GM21390 (cell line): ENCODE measurements at regions not wholly inside any gene's neighbourhood (a gene's known extent, or its start where the extent isn't known, plus 50 kb on each side); places are given as distances from the start of the nearest gene placed in this dataset.
"Not testable (repeated sequence)": the region's sequence is repeated elsewhere in the genome, so short reads cannot be mapped to it uniquely, and the experiment has no call there.

Experiments used
- ATAC-seq: cut with Tn5 transposase; IDR thresholded peaks from one replicate; pipeline ENCODE4 v1.9.1; 2021; ENCODE audit not compliant: unreplicated experiment

GRCh38 chr2:15750822-15751329, 159.2 kb downstream of the DDX1 start:
- ATAC-seq, result no peak

- ATAC-seq, result no peak
These were observed 159.8 kb downstream of the DDX1 start for GRCh38 chr2:15751477-15751876.

DNA sequence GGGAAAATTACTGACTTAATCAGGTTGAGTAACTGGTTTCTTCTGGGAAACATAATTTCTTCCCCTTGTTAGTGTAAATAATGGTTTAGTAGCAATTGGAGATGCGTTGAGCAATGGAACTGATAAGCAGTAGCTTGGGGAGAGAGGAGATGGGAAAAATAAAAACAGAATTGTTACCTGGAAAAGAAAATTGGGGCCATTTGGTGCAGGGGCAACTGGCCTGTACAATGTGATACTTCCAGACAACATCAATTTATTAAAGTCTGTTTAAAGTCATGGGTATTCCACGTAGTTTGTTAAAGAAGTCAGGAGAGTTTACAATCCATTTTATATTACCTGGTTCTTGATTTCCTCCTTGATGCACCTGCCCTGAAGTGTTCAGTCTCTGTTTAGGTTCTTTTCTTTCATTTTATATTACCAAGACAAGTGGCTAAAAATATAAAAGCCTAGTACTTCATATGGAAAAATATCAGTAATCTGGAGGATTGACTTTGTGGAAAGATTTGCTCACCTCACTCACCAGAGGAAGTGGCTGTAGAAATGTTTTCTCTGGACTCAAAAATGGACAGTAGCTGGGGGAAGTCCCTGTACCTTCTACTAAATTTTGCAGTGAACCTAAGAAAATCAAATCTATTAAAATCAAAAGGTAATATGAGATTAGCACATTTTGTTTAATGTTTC, 161.0 kb downstream of the DDX1 start:
- no peak for ATAC-seq

GRCh38 chr2:15753233-15753798, 161.6 kb downstream of the DDX1 start:
- ATAC-seq, result no peak

DNA sequence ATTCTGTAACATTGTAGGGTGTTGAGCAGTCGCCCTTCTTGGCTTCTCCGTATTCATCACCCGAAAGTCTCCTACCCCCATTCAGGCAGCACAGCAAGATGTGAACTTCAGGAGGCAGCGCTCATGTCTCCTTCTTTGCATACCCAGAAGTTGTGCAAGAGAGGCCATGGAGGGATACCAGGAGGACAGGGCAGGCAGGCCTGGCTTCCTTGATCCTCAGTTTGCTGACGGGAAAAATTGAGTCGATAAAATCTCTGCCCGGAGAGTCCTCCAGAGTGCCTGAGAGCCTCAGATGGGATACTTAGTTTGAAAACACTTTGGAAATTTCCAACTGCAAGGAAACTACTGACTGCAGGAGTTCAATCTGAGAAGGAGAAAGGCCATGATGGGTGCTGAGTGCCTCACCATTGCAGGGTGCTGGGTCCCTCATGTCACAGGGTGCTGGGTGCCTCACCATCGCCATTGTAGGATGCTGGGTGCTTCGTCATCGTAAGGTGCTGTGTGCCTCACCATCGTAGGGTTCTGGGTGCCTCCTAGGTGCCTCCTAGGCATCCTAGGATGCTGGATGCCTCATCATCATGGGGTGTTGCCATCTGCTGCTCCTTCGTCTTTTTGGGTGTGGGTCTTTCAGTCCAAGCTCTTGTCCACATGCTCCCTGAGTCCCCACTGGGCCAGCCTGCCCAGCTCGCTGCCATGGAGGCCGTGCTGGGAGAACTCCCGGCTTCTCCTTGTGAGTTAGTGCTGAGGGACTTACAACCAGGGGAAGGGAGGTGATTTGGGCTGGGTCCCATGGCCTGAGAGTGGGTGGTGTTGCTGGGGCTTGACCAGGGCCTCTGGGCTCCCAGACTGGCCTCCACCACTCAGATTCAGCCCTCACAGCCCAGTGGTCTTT, 162.4 kb downstream of the DDX1 start:
- no peak for ATAC-seq

- no peak for ATAC-seq
These were observed 163.0 kb downstream of the DDX1 start for GRCh38 chr2:15754703-15755099.

DNA sequence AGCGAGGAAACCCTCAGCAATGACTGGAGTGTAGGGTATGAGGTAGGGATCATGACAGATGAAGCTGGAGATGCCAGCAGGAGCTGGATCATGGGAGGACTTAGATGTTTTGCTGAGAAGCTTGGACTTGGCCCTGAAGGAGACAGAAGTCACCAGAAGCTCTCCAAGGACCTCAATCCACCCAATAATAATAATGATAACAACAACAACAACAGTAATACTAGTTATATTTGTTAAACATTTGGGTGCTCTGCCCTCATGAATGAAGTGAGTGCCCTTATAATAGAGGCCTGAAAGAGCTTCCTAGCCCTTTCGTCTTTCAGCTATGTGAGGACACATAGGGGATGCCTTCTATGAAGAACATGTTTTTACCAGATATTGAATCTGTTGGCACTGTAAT, 163.9 kb downstream of the DDX1 start:
- ATAC-seq, result no peak

GRCh38 chr2:15756011-15756550, 164.4 kb downstream of the DDX1 start:
- no peak for ATAC-seq

GRCh38 chr2:15756882-15757819, 165.5 kb downstream of the DDX1 start:
- ATAC-seq, result no peak

- no peak for ATAC-seq
These were observed 166.3 kb downstream of the DDX1 start for GRCh38 chr2:15757820-15758586.

- ATAC-seq, result no peak
These were observed 167.2 kb downstream of the DDX1 start for GRCh38 chr2:15758848-15759247.

DNA sequence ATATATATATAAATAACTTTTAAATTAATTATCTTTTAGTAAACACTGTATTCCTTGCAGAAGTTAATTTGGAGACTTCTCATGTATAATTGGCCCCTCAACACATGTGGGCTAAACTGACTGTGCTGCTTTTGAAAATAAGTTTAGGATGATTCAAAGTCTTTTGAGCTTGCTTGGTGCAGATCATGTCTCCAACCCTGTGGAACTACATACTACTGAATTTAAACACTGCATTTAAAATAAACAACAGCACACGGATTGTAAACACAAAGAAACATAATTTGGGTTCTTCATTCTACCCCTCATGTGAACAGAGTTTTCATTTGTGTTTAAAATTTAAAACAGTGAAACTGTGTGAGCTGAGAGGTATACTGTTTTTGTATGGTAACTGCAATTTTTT, 167.7 kb downstream of the DDX1 start:
- ATAC-seq, result no peak

DNA sequence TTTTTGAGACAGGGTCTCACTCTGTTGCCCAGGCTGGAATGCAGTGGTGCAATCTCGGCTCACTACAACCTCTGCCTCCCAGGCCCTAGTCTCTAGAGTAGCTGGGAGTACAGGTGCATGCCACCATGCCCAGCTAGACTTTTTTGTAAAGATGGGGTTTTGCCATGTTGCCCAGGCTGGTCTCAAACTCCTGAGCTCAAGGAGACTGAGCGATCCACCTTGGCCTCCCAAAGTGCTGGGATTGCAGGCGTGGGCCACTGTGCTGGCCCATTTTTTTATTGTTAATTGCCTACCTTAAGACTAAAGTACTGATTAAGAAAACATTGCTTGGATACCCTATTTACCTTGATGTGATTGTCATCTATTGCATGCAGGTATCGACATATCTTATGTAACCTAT, 168.1 kb downstream of the DDX1 start:
- not testable (repeated sequence) for ATAC-seq

DNA sequence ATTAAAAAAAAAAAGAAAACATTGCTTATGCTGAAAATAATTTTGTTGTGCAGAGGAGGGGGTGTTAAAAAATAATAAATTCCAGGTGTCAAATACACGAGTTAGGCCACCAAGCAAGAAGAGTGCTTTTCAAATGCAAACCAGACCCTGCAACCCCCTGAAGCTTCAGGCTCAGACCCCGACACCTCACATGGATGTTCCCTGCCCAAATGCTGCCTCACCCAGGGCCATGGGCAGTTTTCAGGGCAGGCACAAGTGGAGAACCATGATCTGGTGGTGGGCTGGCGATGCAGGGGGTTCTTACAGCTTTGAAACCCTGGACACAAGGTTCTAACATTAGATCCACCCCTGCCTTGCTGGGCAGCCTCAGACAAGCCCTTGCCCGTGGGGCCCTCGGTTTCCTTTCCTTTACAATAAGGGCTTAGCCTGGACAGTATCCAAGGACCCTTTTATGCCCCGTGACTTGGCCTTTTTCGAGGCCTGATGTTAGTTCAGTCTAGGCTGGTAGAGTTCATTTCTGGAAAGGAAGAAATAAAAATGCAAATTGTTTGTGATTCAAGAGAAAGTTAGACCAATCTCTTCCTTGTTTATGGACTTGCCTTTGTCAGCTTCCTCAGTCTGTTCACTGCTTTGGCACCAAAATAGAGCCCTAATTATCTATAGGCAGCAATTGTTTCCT, 168.7 kb downstream of the DDX1 start:
- no peak for ATAC-seq

DNA sequence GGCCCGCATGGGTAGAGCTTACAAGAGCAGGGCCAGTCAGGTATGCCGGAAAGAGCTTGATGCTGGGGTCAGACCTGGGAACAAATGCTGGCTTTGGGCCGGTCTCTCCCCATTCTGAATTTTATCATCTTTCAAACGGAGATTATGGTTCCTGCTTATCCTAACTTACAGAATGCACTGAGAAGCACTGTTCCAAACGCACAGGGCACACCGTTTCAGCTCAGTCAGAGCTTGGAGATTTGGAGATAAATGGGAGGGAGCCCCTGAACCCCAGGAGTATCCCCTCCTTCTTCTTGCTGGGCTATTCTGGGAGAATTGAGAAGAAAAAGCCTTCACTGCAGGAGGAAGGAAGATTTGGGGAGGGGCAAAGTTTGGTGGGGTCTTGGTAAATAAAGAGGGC, 169.4 kb downstream of the DDX1 start:
- ATAC-seq, result no peak

DNA sequence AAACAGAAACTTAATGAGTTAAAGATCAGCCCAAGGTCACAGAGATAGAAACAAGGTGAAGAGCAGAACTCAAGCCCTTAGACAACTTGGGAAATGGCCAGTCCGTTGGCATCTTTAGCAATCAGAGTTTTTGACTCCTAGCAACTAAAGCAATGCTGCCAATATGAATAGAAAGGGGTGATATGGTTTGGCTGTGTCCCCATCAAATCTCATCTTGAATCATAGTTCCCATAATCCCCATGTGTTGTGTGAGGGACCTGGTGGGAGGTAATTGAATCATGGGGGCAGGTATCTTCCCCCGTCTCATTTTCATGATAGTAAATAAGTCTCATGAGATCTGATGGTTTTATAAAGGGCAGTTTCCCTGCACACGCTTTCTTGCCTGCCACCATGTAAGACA, 170.2 kb downstream of the DDX1 start:
- ATAC-seq, result no peak

DNA sequence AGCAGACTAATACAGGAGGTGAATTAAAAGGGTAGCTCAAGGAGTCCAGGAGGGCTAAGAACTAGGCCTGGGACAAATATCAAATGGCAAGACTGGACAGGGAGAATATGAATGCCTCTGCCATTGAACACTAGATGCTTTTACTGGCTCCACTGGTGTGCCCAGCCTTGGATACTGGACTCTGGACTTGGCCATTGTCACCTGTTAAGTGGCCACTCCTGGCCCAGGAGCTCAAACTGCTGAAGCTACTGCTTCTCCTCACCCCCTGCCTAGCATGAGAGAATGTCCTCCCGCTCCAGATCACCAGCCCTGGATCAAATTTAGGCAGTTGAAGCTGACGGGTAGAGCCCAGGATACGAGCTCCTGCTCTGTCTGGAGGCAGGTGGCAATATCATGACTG, 170.8 kb downstream of the DDX1 start:
- ATAC-seq, result no peak

GRCh38 chr2:15763106-15763821, 171.6 kb downstream of the DDX1 start:
- ATAC-seq, result no peak
